ENCODE measurements at regions not wholly inside any gene's neighbourhood (a gene's known extent, or its start where the extent isn't known, plus 50 kb on each side); places are given as distances from the start of the nearest gene placed in this dataset.
"Not testable (repeated sequence)": the region's sequence is repeated elsewhere in the genome, so short reads cannot be mapped to it uniquely, and the experiment has no call there.

DNA sequence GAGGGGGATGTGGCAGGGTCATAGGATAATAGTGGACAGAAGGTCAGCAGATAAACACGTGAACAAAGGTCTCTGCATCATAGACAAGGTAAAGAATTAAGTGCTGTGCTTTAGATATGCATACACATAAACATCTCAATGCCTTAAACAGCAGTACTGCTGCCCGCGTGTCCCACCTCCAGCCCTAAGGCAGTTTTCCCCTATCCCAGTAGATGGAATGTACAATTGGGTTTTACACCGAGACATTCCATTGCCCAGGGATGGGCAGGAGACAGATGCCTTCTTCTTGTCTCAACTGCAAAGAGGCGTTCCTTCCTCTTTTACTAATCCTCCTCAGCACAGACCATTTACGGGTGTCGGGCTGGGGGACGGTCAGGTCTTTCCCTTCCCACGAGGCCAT lies 81.7 kb upstream of the BTG3 start:
- TF ChIP-seq, protein P1, sequence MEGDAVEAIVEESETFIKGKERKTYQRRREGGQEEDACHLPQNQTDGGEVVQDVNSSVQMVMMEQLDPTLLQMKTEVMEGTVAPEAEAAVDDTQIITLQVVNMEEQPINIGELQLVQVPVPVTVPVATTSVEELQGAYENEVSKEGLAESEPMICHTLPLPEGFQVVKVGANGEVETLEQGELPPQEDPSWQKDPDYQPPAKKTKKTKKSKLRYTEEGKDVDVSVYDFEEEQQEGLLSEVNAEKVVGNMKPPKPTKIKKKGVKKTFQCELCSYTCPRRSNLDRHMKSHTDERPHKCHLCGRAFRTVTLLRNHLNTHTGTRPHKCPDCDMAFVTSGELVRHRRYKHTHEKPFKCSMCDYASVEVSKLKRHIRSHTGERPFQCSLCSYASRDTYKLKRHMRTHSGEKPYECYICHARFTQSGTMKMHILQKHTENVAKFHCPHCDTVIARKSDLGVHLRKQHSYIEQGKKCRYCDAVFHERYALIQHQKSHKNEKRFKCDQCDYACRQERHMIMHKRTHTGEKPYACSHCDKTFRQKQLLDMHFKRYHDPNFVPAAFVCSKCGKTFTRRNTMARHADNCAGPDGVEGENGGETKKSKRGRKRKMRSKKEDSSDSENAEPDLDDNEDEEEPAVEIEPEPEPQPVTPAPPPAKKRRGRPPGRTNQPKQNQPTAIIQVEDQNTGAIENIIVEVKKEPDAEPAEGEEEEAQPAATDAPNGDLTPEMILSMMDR (IDR thresholded peaks at IDR 0.05), result not testable (repeated sequence)
- not testable (repeated sequence) for TF ChIP-seq POLR2A, POLR2AphosphoS5 (IDR thresholded peaks at IDR 0.05)

Data from prostate gland (tissue), 2 donors.